Natural killer cell (primary cell): ENCODE measurements at regions not wholly inside any gene's neighbourhood (a gene's known extent, or its start where the extent isn't known, plus 50 kb on each side); places are given as distances from the start of the nearest gene placed in this dataset.

Experiments used
- ATAC-seq, 3 donors: fragments of 150-1000 bp in 2 of 3; fragments of 200-7000 bp in 1 of 3; cut with Tn5 transposase; 1 replicate in 1 of 3; 2 replicates in 2 of 3; pipeline ENCODE4 v1.10.0; 2021; ENCODE audit warnings: mild to moderate bottlenecking in 2 of 3, moderate library complexity in 2 of 3
- DNase-seq, 2 donors: peaks; one replicate each; pipeline versions ENCODE4 v3.0.0 to v3.0.0-alpha.2; 2013 to 2021; ENCODE audit warnings: mixed read lengths in 1 of 2
- H3K27ac ChIP-seq: one replicate; pipeline ENCODE4 v1.5.1; 2013; ENCODE audit warnings: mild to moderate bottlenecking, low read length
- H3K27me3 ChIP-seq: one replicate; pipeline ENCODE4 v1.6.1; 2013; ENCODE audit warnings: low read length; ENCODE audit not compliant: control insufficient read depth, insufficient read depth
- H3K36me3 ChIP-seq: one replicate; pipeline ENCODE4 v1.6.1; 2013; ENCODE audit warnings: low read length; ENCODE audit not compliant: control insufficient read depth, insufficient read depth
- H3K4me1 ChIP-seq: one replicate; pipeline ENCODE4 v1.6.1; 2013; ENCODE audit warnings: low read length; ENCODE audit not compliant: control insufficient read depth, insufficient read depth
- H3K4me3 ChIP-seq: one replicate; pipeline ENCODE4 v1.5.1; 2013; ENCODE audit warnings: low read length
- H3K9me3 ChIP-seq: one replicate; pipeline ENCODE4 v1.6.1; 2013; ENCODE audit warnings: low read length; ENCODE audit not compliant: control insufficient read depth, insufficient read depth
- H3K27ac Mint-ChIP-seq, 2 donors: one replicate each; pipeline ENCODE4 v1.8.0; 2022; ENCODE audit warnings: mild to moderate bottlenecking in 2 of 2, mixed read lengths in 2 of 2, moderate library complexity in 1 of 2
- H3K27me3 Mint-ChIP-seq, 2 donors: one replicate each; pipeline ENCODE4 v1.8.0; 2022; ENCODE audit warnings: low read depth in 2 of 2, mixed read lengths in 2 of 2
- H3K36me3 Mint-ChIP-seq: one replicate; pipeline ENCODE4 v1.8.0; 2022; ENCODE audit warnings: mixed read lengths
- H3K4me1 Mint-ChIP-seq, 2 donors: one replicate each; pipeline ENCODE4 v1.8.0; 2022; ENCODE audit warnings: mixed read lengths in 2 of 2
- H3K4me3 Mint-ChIP-seq: one replicate; pipeline ENCODE4 v1.8.0; 2022; ENCODE audit warnings: mild to moderate bottlenecking, moderate library complexity, mixed read lengths
- H3K9me3 Mint-ChIP-seq, 2 donors: one replicate each; pipeline ENCODE4 v1.8.0; 2022; ENCODE audit warnings: mixed read lengths in 2 of 2
- CTCF ChIP-seq: fragments of 200-600 bp; IDR thresholded peaks from one replicate; pipeline ENCODE4 v1.8.0; 2022; ENCODE audit warnings: antibody characterized with exemption
- WGBS: methylation state at CpG from one replicate; pipeline ENCODE4 v1.1.7; 2013; ENCODE audit warnings: missing lambda C conversion rate; ENCODE audit not compliant: insufficient coverage; 5-methylcytosine and 5-hydroxymethylcytosine counted together
- intact Hi-C: fragments of 100-400 bp; cut with micrococcal nuclease; formaldehyde crosslinking; loops from one replicate; pipeline ENCODE4 v1.14.2; 2022

GRCh38 chr13:73278186-73278585 lies 219.4 kb downstream of the KLF5 start:
- H3K4me1 ChIP-seq: no peaks in the 10 kb centered on the region
- ATAC-seq (no peak), DNase-seq (no peak)
- H3K27ac ChIP-seq: no peak overlapping the region
- intact Hi-C loops: no loop called here
- Mint-ChIP-seq H3K4me3 (no peak overlapping the region), H3K4me1 (peaks cover 0 to 5% of the 10 kb centered on the region in 2 donors), H3K27me3 (no peaks in the 10 kb centered on the region), H3K27ac (no peak overlapping the region), H3K36me3 (no peaks in the 10 kb centered on the region), H3K9me3 (no peaks in the 10 kb centered on the region)
- no peaks in the 10 kb centered on the region for H3K9me3 ChIP-seq
- WGBS: 100% methylated on average over 1 of the region's 1 CpG
- TF ChIP-seq CTCF: no peak
- H3K27me3 ChIP-seq: no peaks in the 10 kb centered on the region
- H3K4me3 ChIP-seq: no peak overlapping the region
- no peaks in the 10 kb centered on the region for H3K36me3 ChIP-seq

DNA sequence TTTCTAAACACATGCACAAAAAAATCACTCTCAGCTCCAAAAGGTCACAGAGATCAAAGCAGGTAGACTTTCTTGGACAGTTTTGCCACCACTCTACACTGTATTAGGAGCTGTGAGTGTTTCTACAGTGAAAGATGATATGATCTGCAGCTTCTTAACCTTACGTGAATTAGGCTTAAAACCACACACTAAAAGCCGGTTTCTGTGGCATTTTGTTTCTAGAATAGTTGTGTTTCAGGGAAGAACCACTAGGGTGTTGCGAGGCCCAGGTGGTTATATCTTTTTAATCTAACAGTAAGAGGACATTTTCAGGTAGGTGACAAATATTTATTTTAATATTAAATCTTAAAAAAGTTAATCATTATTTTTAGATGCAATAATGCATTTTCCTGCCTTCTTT lies 216.4 kb downstream of the KLF5 start:
- Mint-ChIP-seq H3K4me3 (no peak overlapping the region), H3K9me3 (no peaks in the 10 kb centered on the region), H3K4me1 (peaks cover 0 to 5% of the 10 kb centered on the region in 2 donors), H3K36me3 (no peaks in the 10 kb centered on the region), H3K27ac (no peak overlapping the region), H3K27me3 (no peaks in the 10 kb centered on the region)
- H3K4me1 ChIP-seq: no peaks in the 10 kb centered on the region
- WGBS: 73% methylated on average over 3 of the region's 3 CpGs
- no peak overlapping the region for H3K27ac ChIP-seq
- peak in 1 of 2 donors; percentile 5 for DNase-seq
- H3K27me3 ChIP-seq: no peaks in the 10 kb centered on the region
- no peak for TF ChIP-seq CTCF
- H3K4me3 ChIP-seq: no peak overlapping the region
- no peak for ATAC-seq
- no peaks in the 10 kb centered on the region for H3K9me3 ChIP-seq
- intact Hi-C loops: no loop called here
- no peaks in the 10 kb centered on the region for H3K36me3 ChIP-seq

- Histone ChIP-seq H3K27me3 (no peaks in the 10 kb centered on the region), H3K4me1 (no peaks in the 10 kb centered on the region), H3K36me3 (no peaks in the 10 kb centered on the region), H3K27ac (no peak overlapping the region), H3K9me3 (no peaks in the 10 kb centered on the region), H3K4me3 (no peak overlapping the region)
- Mint-ChIP-seq H3K9me3 (peaks cover 0 to 3% of the 10 kb centered on the region in 2 donors), H3K4me1 (peaks cover 0 to 5% of the 10 kb centered on the region in 2 donors), H3K27me3 (no peaks in the 10 kb centered on the region), H3K27ac (no peak overlapping the region), H3K36me3 (no peaks in the 10 kb centered on the region), H3K4me3 (no peak overlapping the region)
- DNase-seq (no peak), ATAC-seq (no peak)
- WGBS: 80% methylated on average over 1 of the region's 2 CpGs
- intact Hi-C loops: no loop called here
- no peak for TF ChIP-seq CTCF
These were observed 215.3 kb downstream of the KLF5 start for GRCh38 chr13:73274147-73274546.

DNA sequence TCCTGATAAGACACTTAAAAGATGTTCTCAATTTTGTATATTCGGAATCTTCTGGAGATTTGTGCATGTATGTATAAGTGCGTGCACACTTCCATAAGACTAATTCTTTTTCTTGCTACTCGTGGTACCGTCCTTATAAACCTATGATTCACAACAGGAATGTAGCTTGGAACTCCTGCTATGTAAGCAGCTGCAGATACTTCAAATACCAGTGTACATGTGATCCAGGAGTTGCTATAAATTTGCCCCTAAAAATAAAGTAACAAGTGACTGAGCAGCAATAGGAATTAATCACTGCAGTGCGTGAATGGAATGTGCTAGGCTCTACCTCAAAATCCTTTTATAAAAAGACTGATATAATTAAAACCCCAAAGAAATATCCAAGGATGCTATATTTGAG lies 214.9 kb downstream of the KLF5 start:
- Mint-ChIP-seq H3K27me3 (no peaks in the 10 kb centered on the region), H3K4me1 (peaks cover 0 to 5% of the 10 kb centered on the region in 2 donors), H3K27ac (no peak overlapping the region), H3K9me3 (peaks cover 0 to 3% of the 10 kb centered on the region in 2 donors), H3K36me3 (no peaks in the 10 kb centered on the region), H3K4me3 (no peak overlapping the region)
- Histone ChIP-seq H3K27ac (no peak overlapping the region), H3K27me3 (no peaks in the 10 kb centered on the region), H3K36me3 (no peaks in the 10 kb centered on the region), H3K9me3 (no peaks in the 10 kb centered on the region), H3K4me1 (no peaks in the 10 kb centered on the region), H3K4me3 (no peak overlapping the region)
- 88% methylated on average over 3 of the region's 5 CpGs for WGBS
- intact Hi-C loops: no loop called here
- no peak for ATAC-seq
- TF ChIP-seq CTCF: no peak
- no peak for DNase-seq
